H1 (cell line): ENCODE measurements at regions not wholly inside any gene's neighbourhood (a gene's known extent, or its start where the extent isn't known, plus 50 kb on each side); places are given as distances from the start of the nearest gene placed in this dataset.

Experiments
- CTCF ChIA-PET: fragments of 300-600 bp; sonication (Branson Sonifier 250); formaldehyde crosslinking; loops from one replicate; lab custom pipeline; 2021; ENCODE audit not compliant: partially characterized antibody; lab: Charles Lee
- POLR2A ChIA-PET: fragments of 300-600 bp; sonication (Branson Sonifier 250); formaldehyde crosslinking; loops from one replicate; lab custom pipeline; 2021; ENCODE audit warnings: inconsistent platforms; ENCODE audit not compliant: partially characterized antibody; lab: Charles Lee
- DNase-seq, 2 experiments: peaks; one replicate each; pipeline versions ENCODE4 v3.0.0 to v3.0.0-alpha.2; 2010 to 2022; ENCODE audit warnings: low spot score in 2 of 2, low read depth in 1 of 2, mixed read lengths in 1 of 2
- FAIRE-seq: peaks from 2 replicates; lab custom pipeline; 2011; peaks lifted over from hg19 to GRCh38; lab: Jason Lieb, UNC
- H2AFZ ChIP-seq: 2 replicates; pipeline ENCODE4 v1.8.1; 2012; ENCODE audit warnings: low read length, inconsistent platforms
- H2AK5ac ChIP-seq: 2 replicates; pipeline ENCODE4 v1.6.1; 2013; ENCODE audit warnings: low read depth, low read length
- H2BK120ac ChIP-seq: replicated peaks from 2 replicates; pipeline ENCODE3; 2013; ENCODE audit warnings: low read depth, low read length, inconsistent platforms
- H2BK12ac ChIP-seq: 2 replicates; pipeline ENCODE4 v1.6.1; 2013; ENCODE audit warnings: low read depth, low read length
- H2BK15ac ChIP-seq: 2 replicates; pipeline ENCODE4 v1.6.1; 2013; ENCODE audit warnings: low read length
- H2BK20ac ChIP-seq: 2 replicates; pipeline ENCODE4 v1.6.1; 2013; ENCODE audit warnings: low read length
- H2BK5ac ChIP-seq: 2 replicates; pipeline ENCODE4 v1.6.1; 2013; ENCODE audit warnings: low read depth, low read length
- H3K14ac ChIP-seq: 2 replicates; pipeline ENCODE4 v1.6.1; 2013; ENCODE audit warnings: inconsistent platforms; ENCODE audit not compliant: insufficient read length
- H3K18ac ChIP-seq: 2 replicates; pipeline ENCODE4 v1.6.1; 2013; ENCODE audit warnings: low read length; ENCODE audit errors: extremely low read depth
- H3K23ac ChIP-seq: 2 replicates; pipeline ENCODE4 v1.6.1; 2013; ENCODE audit warnings: inconsistent platforms; ENCODE audit not compliant: insufficient read length
- H3K23me2 ChIP-seq: 2 replicates; pipeline ENCODE4 v1.6.1; 2013; ENCODE audit warnings: low read depth, low read length
- H3K27ac ChIP-seq: 2 replicates; pipeline ENCODE4 v1.6.1; 2011; ENCODE audit warnings: low read depth, low read length, inconsistent platforms
- H3K27me3 ChIP-seq, 4 experiments: replicated peaks in 1 of 4; 1 replicate in 1 of 4; 2 replicates in 3 of 4; pipeline versions ENCODE4 v1.6.1 to v1.8.1; 2011 to 2013; ENCODE audit warnings: low read length in 3 of 4, mild to moderate bottlenecking in 3 of 4, inconsistent platforms in 2 of 4, mixed read lengths in 2 of 4, moderate library complexity in 1 of 4; ENCODE audit not compliant: control insufficient read depth in 3 of 4, insufficient read depth in 3 of 4; ENCODE audit errors: extremely low read depth in 1 of 4
- H3K36me3 ChIP-seq, 4 experiments: 2 replicates each; pipeline versions ENCODE4 v1.6.1 to v1.8.1; 2011 to 2013; ENCODE audit warnings: mild to moderate bottlenecking in 4 of 4, low read length in 3 of 4, moderate library complexity in 2 of 4, control low read depth in 1 of 4, inconsistent platforms in 1 of 4; ENCODE audit not compliant: insufficient read depth in 4 of 4, control insufficient read depth in 2 of 4
- H3K4ac ChIP-seq: replicated peaks from 2 replicates; pipeline ENCODE3; 2013; ENCODE audit warnings: low read length, low read depth, mixed read lengths, inconsistent platforms; ENCODE audit not compliant: insufficient read length
- H3K4me1 ChIP-seq, 4 experiments: replicated peaks in 1 of 4; 1 replicate in 1 of 4; 2 replicates in 3 of 4; pipeline versions ENCODE4 v1.6.1 to v1.8.1; 2011 to 2013; ENCODE audit warnings: low read length in 3 of 4, inconsistent platforms in 2 of 4, mixed read lengths in 1 of 4; ENCODE audit not compliant: insufficient read depth in 4 of 4, control insufficient read depth in 3 of 4
- H3K4me2 ChIP-seq, 2 experiments: 2 replicates each; pipeline versions ENCODE4 v1.6.1 to v1.8.1; 2011 to 2013; ENCODE audit warnings: low read depth in 2 of 2, low read length in 2 of 2, control low read depth in 1 of 2, inconsistent platforms in 1 of 2, mild to moderate bottlenecking in 1 of 2; ENCODE audit not compliant: insufficient read depth in 1 of 2
- H3K4me3 ChIP-seq, 4 experiments: fragments of 200-600, 300-600 bp in 1 of 4; sonication (generic), shearing (Covaris generic), sonication (Bioruptor Twin) in 1 of 4; 2 replicates each; pipeline versions ENCODE4 v1.5.1 to v1.8.1; 2011 to 2016; ENCODE audit warnings: low read length in 4 of 4, low read depth in 3 of 4, control low read depth in 2 of 4, inconsistent platforms in 2 of 4, mild to moderate bottlenecking in 2 of 4, mixed read lengths in 1 of 4, moderate library complexity in 1 of 4; ENCODE audit not compliant: insufficient read depth in 2 of 4; ENCODE audit errors: extremely low read depth in 1 of 4
- H3K56ac ChIP-seq: replicated peaks from 2 replicates; pipeline ENCODE3; 2013; ENCODE audit warnings: low read depth, mild to moderate bottlenecking, mixed read lengths, low read length, inconsistent platforms; ENCODE audit not compliant: insufficient read length
- H3K79me1 ChIP-seq: 2 replicates; pipeline ENCODE4 v1.6.1; 2013; ENCODE audit warnings: low read depth, low read length, control low read depth
- H3K79me2 ChIP-seq, 2 experiments: 2 replicates each; pipeline versions ENCODE4 v1.6.1 to v1.8.1; 2012 to 2013; ENCODE audit warnings: low read length in 2 of 2, mild to moderate bottlenecking in 2 of 2, inconsistent platforms in 1 of 2; ENCODE audit not compliant: insufficient read depth in 2 of 2, control insufficient read depth in 1 of 2
- H3K9ac ChIP-seq, 4 experiments: replicated peaks in 1 of 4; 1 replicate in 1 of 4; 2 replicates in 3 of 4; pipeline versions ENCODE4 v1.6.1 to v1.8.1; 2011 to 2013; ENCODE audit warnings: low read depth in 3 of 4, low read length in 3 of 4, control low read depth in 2 of 4, mild to moderate bottlenecking in 2 of 4, moderate library complexity in 2 of 4, inconsistent platforms in 1 of 4; ENCODE audit errors: extremely low read depth in 1 of 4
- H3K9me3 ChIP-seq, 2 experiments: 2 replicates each; pipeline versions ENCODE4 v1.6.1 to v1.8.1; 2012 to 2013; ENCODE audit warnings: mild to moderate bottlenecking in 2 of 2, moderate library complexity in 2 of 2, control low read depth in 1 of 2, inconsistent platforms in 1 of 2, low read depth in 1 of 2, low read length in 1 of 2, mixed read lengths in 1 of 2; ENCODE audit not compliant: insufficient read depth in 2 of 2
- H4K20me1 ChIP-seq, 2 experiments: replicated peaks in 1 of 2; 2 replicates each; pipeline versions ENCODE3 to v1.8.1; 2011 to 2013; ENCODE audit warnings: inconsistent platforms in 2 of 2, low read length in 2 of 2, mild to moderate bottlenecking in 1 of 2; ENCODE audit not compliant: insufficient read depth in 2 of 2, control insufficient read depth in 1 of 2
- H4K5ac ChIP-seq: 2 replicates; pipeline ENCODE4 v1.6.1; 2013; ENCODE audit warnings: low read length, low read depth, mixed read lengths, inconsistent platforms; ENCODE audit not compliant: insufficient read length
- H4K8ac ChIP-seq: 2 replicates; pipeline ENCODE4 v1.8.0; 2013; ENCODE audit warnings: mild to moderate bottlenecking, moderate library complexity, low read length, inconsistent platforms; ENCODE audit not compliant: insufficient read depth; ENCODE audit errors: extremely low read depth
- H4K91ac ChIP-seq: replicated peaks from 2 replicates; pipeline ENCODE3; 2013; ENCODE audit warnings: low read length, mixed read lengths, inconsistent platforms; ENCODE audit not compliant: insufficient read length
- CEBPB ChIP-seq: IDR thresholded peaks from 2 replicates; pipeline ENCODE4 v1.6.1; 2012; ENCODE audit warnings: low read depth, low read length
- JUND ChIP-seq: IDR thresholded peaks from 2 replicates; pipeline ENCODE4 v1.6.1; 2011; ENCODE audit warnings: mild to moderate bottlenecking, improper control_type of control experiment, low read length
- NRF1 ChIP-seq: IDR thresholded peaks from 2 replicates; pipeline ENCODE4 v1.6.1; 2011; ENCODE audit warnings: mild to moderate bottlenecking, low read depth, low read length, improper control_type of control experiment
- PHF8 ChIP-seq: fragments of 200-600 bp; sonication (generic); conservative IDR thresholded peaks from 2 replicates; pipeline ENCODE4 v1.7.1; 2012; ENCODE audit warnings: low read depth, mild to moderate bottlenecking, inconsistent platforms, low read length, moderate library complexity
- SIRT6 ChIP-seq: IDR thresholded peaks from one replicate; pipeline ENCODE4 v1.7.1; 2012; ENCODE audit warnings: low read length, inconsistent platforms
- SP1 ChIP-seq: IDR thresholded peaks from 2 replicates; pipeline ENCODE4 v1.6.1; 2011; ENCODE audit warnings: low read depth, low read length
- TAF7 ChIP-seq: optimal IDR thresholded peaks from 2 replicates; pipeline ENCODE3; 2011; ENCODE audit warnings: low read depth, mild to moderate bottlenecking, inconsistent platforms, low read length, moderate library complexity, borderline replicate concordance
- TEAD4 ChIP-seq: IDR thresholded peaks from 2 replicates; pipeline ENCODE4 v1.6.1; 2012; ENCODE audit warnings: low read depth, low read length, inconsistent platforms, mixed read lengths
- WGBS, 2 experiments: shearing (Covaris generic) in 1 of 2; methylation state at CpG; one replicate each; pipeline versions ENCODE4 v1.1.6 to v1.1.7; 2013 to 2015; ENCODE audit warnings: low lambda C conversion rate in 2 of 2, mixed read lengths in 2 of 2, inconsistent platforms in 1 of 2, low coverage in 1 of 2, missing lambda C conversion rate in 1 of 2; ENCODE audit not compliant: insufficient replicate concordance in 2 of 2, insufficient coverage in 1 of 2, insufficient read length in 1 of 2; ENCODE audit errors: extremely low coverage in 1 of 2, missing lambda C conversion rate in 1 of 2; 5-methylcytosine and 5-hydroxymethylcytosine counted together
- TF ChIP-seq, protein P1 (sequence below), 3 experiments: IDR thresholded peaks; 1 replicate in 2 of 3; 2 replicates in 1 of 3; pipeline versions ENCODE4 v1.5.1 to v1.6.1; 2011; ENCODE audit warnings: low read length in 3 of 3, mild to moderate bottlenecking in 3 of 3, inconsistent platforms in 2 of 3, low read depth in 1 of 3, moderate library complexity in 1 of 3; ENCODE audit not compliant: insufficient read depth in 1 of 3; ENCODE audit errors: control extremely low read depth in 1 of 3
- TF ChIP-seq, protein P2 (sequence below): IDR thresholded peaks from 2 replicates; pipeline ENCODE4 v1.6.1; 2012; ENCODE audit warnings: inconsistent platforms

DNA sequence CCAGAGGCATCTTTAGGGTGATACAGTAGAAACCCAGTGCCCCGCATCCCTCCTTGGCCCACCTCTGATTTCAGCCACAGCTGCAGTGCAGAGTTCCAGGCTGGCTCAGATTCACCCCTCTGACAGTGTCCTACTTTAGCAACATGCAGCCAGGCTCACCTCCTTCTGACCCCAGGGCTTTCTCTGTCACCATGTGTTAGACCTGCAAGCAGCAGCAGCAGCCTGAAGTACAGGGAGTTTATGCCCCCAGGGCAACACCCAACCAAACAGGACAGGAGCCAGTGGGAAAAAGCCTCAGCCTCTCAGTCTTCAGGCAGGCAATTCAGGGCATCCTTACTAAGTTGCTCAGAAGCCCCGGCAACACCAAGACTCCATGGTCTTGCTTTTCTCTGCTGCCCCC lies 109.0 kb upstream of the PLXNA4 start:
- no peak for FAIRE-seq
- Histone ChIP-seq H2AFZ (no peak overlapping the region), H3K27ac (no peak overlapping the region), H3K4ac (no peak overlapping the region), H3K14ac (no peak overlapping the region), H3K4me2 (no peak overlapping the region), H3K9me3 (no peaks in the 10 kb centered on the region), H3K18ac (no peak overlapping the region), H2BK5ac (no peak overlapping the region), H3K56ac (no peak overlapping the region), H3K79me2 (no peaks in the 10 kb centered on the region), H3K23ac (no peak overlapping the region), H3K4me1 (peaks cover 3 to 19% (median 10%) of the 10 kb centered on the region in 4 experiments; a peak in 5 of 7 replicates), H2BK15ac (no peak overlapping the region), H3K23me2 (no peaks in the 10 kb centered on the region; the same call in 1 of the 2 replicates), H4K20me1 (no peaks in the 10 kb centered on the region), H4K5ac (no peak overlapping the region), H3K9ac (no peak overlapping the region), H4K91ac (no peak overlapping the region), H3K4me3 (no peak overlapping the region), H3K27me3 (no peaks in the 10 kb centered on the region), H2BK12ac (no peak overlapping the region; the same call in 1 of the 2 replicates), H2AK5ac (no peak overlapping the region), H3K36me3 (no peaks in the 10 kb centered on the region), H2BK20ac (no peak overlapping the region), H4K8ac (no peak overlapping the region), H2BK120ac (no peak overlapping the region), H3K79me1 (no peaks in the 10 kb centered on the region)
- no peak for TF ChIP-seq CEBPB
- TF ChIP-seq JUND = no peak
- TF ChIP-seq NRF1 = no peak
- TF ChIP-seq SIRT6 = no peak
- TF ChIP-seq PHF8 = no peak
- no peak for TF ChIP-seq TEAD4
- no peak for TF ChIP-seq SP1
- TF ChIP-seq, protein P1, sequence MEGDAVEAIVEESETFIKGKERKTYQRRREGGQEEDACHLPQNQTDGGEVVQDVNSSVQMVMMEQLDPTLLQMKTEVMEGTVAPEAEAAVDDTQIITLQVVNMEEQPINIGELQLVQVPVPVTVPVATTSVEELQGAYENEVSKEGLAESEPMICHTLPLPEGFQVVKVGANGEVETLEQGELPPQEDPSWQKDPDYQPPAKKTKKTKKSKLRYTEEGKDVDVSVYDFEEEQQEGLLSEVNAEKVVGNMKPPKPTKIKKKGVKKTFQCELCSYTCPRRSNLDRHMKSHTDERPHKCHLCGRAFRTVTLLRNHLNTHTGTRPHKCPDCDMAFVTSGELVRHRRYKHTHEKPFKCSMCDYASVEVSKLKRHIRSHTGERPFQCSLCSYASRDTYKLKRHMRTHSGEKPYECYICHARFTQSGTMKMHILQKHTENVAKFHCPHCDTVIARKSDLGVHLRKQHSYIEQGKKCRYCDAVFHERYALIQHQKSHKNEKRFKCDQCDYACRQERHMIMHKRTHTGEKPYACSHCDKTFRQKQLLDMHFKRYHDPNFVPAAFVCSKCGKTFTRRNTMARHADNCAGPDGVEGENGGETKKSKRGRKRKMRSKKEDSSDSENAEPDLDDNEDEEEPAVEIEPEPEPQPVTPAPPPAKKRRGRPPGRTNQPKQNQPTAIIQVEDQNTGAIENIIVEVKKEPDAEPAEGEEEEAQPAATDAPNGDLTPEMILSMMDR (IDR thresholded peaks at IDR 0.05; ENCODE audit: control extremely low read depth in 1 of 3, insufficient read depth in 1 of 3, low read depth in 1 of 3, low read length in 3 of 3) = no peak
- no peak for TF ChIP-seq TAF7
- TF ChIP-seq, protein P2, sequence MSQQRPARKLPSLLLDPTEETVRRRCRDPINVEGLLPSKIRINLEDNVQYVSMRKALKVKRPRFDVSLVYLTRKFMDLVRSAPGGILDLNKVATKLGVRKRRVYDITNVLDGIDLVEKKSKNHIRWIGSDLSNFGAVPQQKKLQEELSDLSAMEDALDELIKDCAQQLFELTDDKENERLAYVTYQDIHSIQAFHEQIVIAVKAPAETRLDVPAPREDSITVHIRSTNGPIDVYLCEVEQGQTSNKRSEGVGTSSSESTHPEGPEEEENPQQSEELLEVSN = no peak
- no peak for DNase-seq
- ChIA-PET CTCF (interaction anchor here (1.0 to 1.7 kb wide), 5 partner anchors 25 to 105 kb away, joined by 3 to 6 read pairs (median 4); no protein-coding TSS in a partner anchor), POLR2A (no interaction called here)
- 100% methylated on average over 2 of the region's 2 CpGs; no CpG with 5 or more reads in 1 of the 2 experiments for WGBS, 2 experiments
